ENCODE measurements at regions not wholly inside any gene's neighbourhood (a gene's known extent, or its start where the extent isn't known, plus 50 kb on each side); places are given as distances from the start of the nearest gene placed in this dataset.

DNA sequence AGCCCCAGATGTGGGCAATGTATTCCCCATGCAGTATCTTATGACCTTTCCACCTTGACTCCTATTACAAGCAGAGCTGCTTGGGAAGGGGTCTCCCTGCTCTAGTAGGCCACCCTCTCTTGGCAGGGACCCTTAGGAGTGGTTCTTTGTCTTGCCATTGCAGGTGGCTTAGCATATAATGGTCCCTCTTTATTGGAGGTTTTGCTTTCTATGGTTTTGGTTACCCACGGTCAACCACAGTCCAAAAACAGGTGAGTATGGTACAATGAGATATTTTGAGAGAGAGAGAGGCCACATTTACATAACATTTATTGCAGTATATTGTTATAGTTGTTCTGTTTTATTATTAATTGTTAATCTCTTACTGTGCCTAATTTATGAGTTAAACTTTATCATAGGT lies 472.8 kb upstream of the ASIC2 start:
- TF ChIP-seq, protein P1, sequence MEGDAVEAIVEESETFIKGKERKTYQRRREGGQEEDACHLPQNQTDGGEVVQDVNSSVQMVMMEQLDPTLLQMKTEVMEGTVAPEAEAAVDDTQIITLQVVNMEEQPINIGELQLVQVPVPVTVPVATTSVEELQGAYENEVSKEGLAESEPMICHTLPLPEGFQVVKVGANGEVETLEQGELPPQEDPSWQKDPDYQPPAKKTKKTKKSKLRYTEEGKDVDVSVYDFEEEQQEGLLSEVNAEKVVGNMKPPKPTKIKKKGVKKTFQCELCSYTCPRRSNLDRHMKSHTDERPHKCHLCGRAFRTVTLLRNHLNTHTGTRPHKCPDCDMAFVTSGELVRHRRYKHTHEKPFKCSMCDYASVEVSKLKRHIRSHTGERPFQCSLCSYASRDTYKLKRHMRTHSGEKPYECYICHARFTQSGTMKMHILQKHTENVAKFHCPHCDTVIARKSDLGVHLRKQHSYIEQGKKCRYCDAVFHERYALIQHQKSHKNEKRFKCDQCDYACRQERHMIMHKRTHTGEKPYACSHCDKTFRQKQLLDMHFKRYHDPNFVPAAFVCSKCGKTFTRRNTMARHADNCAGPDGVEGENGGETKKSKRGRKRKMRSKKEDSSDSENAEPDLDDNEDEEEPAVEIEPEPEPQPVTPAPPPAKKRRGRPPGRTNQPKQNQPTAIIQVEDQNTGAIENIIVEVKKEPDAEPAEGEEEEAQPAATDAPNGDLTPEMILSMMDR (IDR thresholded peaks at IDR 0.05), result no peak
- no peak for TF ChIP-seq POLR2A (IDR thresholded peaks at IDR 0.05)

Data from testis (tissue), 2 donors.